ENCODE measurements at regions not wholly inside any gene's neighbourhood (a gene's known extent, or its start where the extent isn't known, plus 50 kb on each side); places are given as distances from the start of the nearest gene placed in this dataset.

DNA sequence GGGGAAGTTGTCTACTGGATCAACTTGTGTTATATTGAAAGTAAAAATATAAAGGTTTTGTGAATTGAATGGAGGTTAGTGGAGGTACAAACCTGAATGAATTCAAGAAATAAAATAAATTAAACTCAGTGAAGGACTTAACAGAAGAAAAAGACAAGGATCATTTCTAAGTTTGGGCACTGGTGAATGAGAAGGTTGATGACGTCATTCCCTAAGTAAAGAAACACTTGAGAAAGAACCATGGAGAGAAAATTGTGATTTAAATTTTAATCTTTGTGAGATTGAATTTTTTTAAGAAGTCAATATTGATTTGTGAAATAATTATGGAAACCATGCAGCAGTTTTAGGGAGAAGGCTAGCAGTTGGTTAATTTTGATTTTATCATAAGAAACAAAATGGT lies 900.3 kb upstream of the TYRP1 start:
- ATAC-seq (ENCODE audit: insufficient read depth, low FRiP score): no peak
- H3K27me3 ChIP-seq (ENCODE audit: control insufficient read depth in 3 of 3, insufficient read depth in 3 of 3, low read length in 2 of 3): no peaks in the 10 kb centered on the region
- H3K27ac ChIP-seq (ENCODE audit: low read depth in 1 of 2, low read length in 1 of 2): no peak overlapping the region
- DNase-seq: no peak
- H3K36me3 ChIP-seq (ENCODE audit: control insufficient read depth in 4 of 4, insufficient read depth in 4 of 4, low read length in 4 of 4): no peaks in the 10 kb centered on the region
- no peak for TF ChIP-seq CTCF (IDR thresholded peaks at IDR 0.05; ENCODE audit: control extremely low read depth, extremely low read depth)
- no peaks in the 10 kb centered on the region for H3K4me1 ChIP-seq (ENCODE audit: control insufficient read depth in 5 of 5, insufficient read depth in 5 of 5, low read length in 5 of 5)
- no peaks in the 10 kb centered on the region for H3K9me3 ChIP-seq (ENCODE audit: control insufficient read depth in 4 of 4, insufficient read depth in 3 of 4, low read length in 3 of 4)
- WGBS, 2 donors: 68 to 74% methylated on average over 1 of the region's 1 CpG
- no peak overlapping the region for H3K4me3 ChIP-seq
- no peak overlapping the region for H3K9ac ChIP-seq (ENCODE audit: insufficient read depth in 1 of 2, low read length in 2 of 2)

DNA sequence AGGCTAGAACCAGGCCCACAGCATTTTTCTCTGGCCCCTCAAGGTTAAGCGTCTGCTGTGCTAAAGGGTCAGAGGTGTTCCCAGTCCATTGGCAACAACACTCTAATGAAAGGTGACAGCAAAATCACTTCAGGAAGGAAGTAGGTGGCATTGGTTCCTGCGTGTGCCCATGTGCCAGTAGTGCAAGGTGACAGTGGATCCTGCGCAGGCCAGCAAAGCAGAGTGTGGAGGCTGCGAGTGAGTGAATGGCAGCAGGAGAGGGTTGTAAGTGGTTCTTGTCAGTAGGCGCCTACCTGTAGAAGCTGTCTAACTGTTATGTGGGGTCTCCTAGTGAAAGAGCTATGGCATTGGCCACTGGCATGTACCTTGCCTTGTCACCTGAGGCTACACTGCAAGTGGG lies 898.2 kb upstream of the TYRP1 start:
- DNase-seq (no peak), ATAC-seq (ENCODE audit: insufficient read depth, low FRiP score) (no peak)
- WGBS, 2 donors: 90 to 92% methylated on average over 5 of the region's 5 CpGs
- Histone ChIP-seq H3K27ac (ENCODE audit: low read depth in 1 of 2, low read length in 1 of 2) (no peak overlapping the region), H3K36me3 (ENCODE audit: control insufficient read depth in 4 of 4, insufficient read depth in 4 of 4, low read length in 4 of 4) (no peaks in the 10 kb centered on the region), H3K4me1 (ENCODE audit: control insufficient read depth in 5 of 5, insufficient read depth in 5 of 5, low read length in 5 of 5) (no peaks in the 10 kb centered on the region), H3K9ac (ENCODE audit: insufficient read depth in 1 of 2, low read length in 2 of 2) (no peak overlapping the region), H3K9me3 (ENCODE audit: control insufficient read depth in 4 of 4, insufficient read depth in 3 of 4, low read length in 3 of 4) (no peaks in the 10 kb centered on the region), H3K4me3 (no peak overlapping the region), H3K27me3 (ENCODE audit: control insufficient read depth in 3 of 3, insufficient read depth in 3 of 3, low read length in 2 of 3) (no peaks in the 10 kb centered on the region)
- TF ChIP-seq CTCF (IDR thresholded peaks at IDR 0.05; ENCODE audit: control extremely low read depth, extremely low read depth): no peak

DNA sequence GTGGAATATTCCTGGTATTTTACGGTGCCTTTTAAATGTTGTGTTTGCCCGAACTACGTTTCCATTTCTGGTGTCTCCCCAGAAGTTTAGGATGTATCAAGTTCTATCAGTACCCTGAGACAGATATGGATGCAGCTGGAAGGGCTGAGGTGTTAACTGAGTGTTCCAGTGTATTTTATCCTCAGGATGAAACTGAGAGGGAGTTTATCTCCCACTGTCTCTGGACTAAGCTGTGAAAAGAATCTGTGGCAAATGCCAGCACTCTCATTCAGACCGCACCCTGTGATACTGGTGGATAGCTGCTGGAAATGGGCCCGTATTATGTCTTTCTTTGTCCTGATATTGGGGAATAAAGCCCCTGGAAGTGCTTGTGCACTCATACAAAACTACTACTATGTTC lies 887.2 kb upstream of the TYRP1 start:
- ATAC-seq (ENCODE audit: insufficient read depth, low FRiP score) (no peak), DNase-seq (no peak)
- no peak for TF ChIP-seq CTCF (IDR thresholded peaks at IDR 0.05; ENCODE audit: control extremely low read depth, extremely low read depth)
- no peaks in the 10 kb centered on the region for H3K4me1 ChIP-seq (ENCODE audit: control insufficient read depth in 5 of 5, insufficient read depth in 5 of 5, low read length in 5 of 5)
- H3K4me3 ChIP-seq: no peak overlapping the region
- peaks cover 0 to 4% (median 1%) of the 10 kb centered on the region in 4 donors for H3K9me3 ChIP-seq (ENCODE audit: control insufficient read depth in 4 of 4, insufficient read depth in 3 of 4, low read length in 3 of 4)
- no peaks in the 10 kb centered on the region for H3K36me3 ChIP-seq (ENCODE audit: control insufficient read depth in 4 of 4, insufficient read depth in 4 of 4, low read length in 4 of 4)
- H3K9ac ChIP-seq (ENCODE audit: insufficient read depth in 1 of 2, low read length in 2 of 2): no peak overlapping the region
- WGBS, 2 donors: 79 to 90% methylated on average over 5 of the region's 5 CpGs
- no peak overlapping the region for H3K27ac ChIP-seq (ENCODE audit: low read depth in 1 of 2, low read length in 1 of 2)
- H3K27me3 ChIP-seq (ENCODE audit: control insufficient read depth in 3 of 3, insufficient read depth in 3 of 3, low read length in 2 of 3): no peaks in the 10 kb centered on the region

DNA sequence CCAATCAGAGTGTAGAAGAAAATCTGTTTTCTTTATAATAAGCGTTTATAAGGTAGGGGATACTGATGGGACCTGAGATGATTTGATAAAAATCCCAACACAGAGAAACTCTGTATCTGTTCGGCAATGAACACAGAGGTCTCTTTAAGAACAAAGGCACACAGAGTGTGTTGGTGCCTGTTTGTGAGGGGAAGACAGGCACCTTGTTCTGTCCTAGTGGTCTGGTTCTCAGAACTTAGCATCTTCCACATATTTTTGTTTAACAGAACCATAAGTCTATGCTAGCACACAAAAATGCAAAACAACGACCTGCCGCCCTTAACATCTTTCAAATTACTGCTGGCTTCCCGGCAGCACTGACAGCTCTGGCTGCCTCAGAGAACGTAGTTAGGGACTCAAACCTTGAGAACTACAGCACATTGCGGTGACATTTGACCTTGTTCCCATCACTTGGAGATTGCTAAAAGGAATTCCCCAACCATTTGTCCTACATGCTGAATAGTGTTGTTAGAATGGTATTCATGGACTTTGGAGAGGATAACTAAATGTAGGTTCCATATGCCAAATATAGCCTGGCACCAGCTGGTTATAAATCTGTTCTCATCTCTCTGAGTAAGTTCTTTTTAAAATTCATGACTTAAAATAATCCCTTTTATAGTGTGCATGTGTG lies 871.7 kb upstream of the TYRP1 start:
- Histone ChIP-seq H3K27me3 (ENCODE audit: control insufficient read depth in 3 of 3, insufficient read depth in 3 of 3, low read length in 2 of 3) (no peaks in the 10 kb centered on the region), H3K9ac (ENCODE audit: insufficient read depth in 1 of 2, low read length in 2 of 2) (no peak overlapping the region), H3K9me3 (ENCODE audit: control insufficient read depth in 4 of 4, insufficient read depth in 3 of 4, low read length in 3 of 4) (no peaks in the 10 kb centered on the region), H3K4me1 (ENCODE audit: control insufficient read depth in 5 of 5, insufficient read depth in 5 of 5, low read length in 5 of 5) (no peaks in the 10 kb centered on the region), H3K36me3 (ENCODE audit: control insufficient read depth in 4 of 4, insufficient read depth in 4 of 4, low read length in 4 of 4) (no peaks in the 10 kb centered on the region), H3K4me3 (no peak overlapping the region), H3K27ac (ENCODE audit: low read depth in 1 of 2, low read length in 1 of 2) (no peak overlapping the region)
- WGBS, 2 donors: 68 to 75% methylated on average over 7 of the region's 7 CpGs
- DNase-seq: no peak
- no peak for ATAC-seq (ENCODE audit: insufficient read depth, low FRiP score)
- no peak for TF ChIP-seq CTCF (IDR thresholded peaks at IDR 0.05; ENCODE audit: control extremely low read depth, extremely low read depth)

Data from lung (tissue), 11 donors.